ENCODE measurements at regions not wholly inside any gene's neighbourhood (a gene's known extent, or its start where the extent isn't known, plus 50 kb on each side); places are given as distances from the start of the nearest gene placed in this dataset.

- Histone ChIP-seq H3K9me3 (ENCODE audit: control insufficient read depth in 2 of 3, insufficient read depth in 1 of 3, low read length in 3 of 3) (no peaks in the 10 kb centered on the region), H3K27ac (ENCODE audit: low read depth in 2 of 2, low read length in 2 of 2) (no peak overlapping the region), H3K9ac (ENCODE audit: low read length in 3 of 3) (no peak overlapping the region), H3K4me3 (ENCODE audit: low read length in 3 of 3) (no peak overlapping the region), H3K36me3 (ENCODE audit: control insufficient read depth in 2 of 3, insufficient read depth in 3 of 3, low read length in 3 of 3) (no peaks in the 10 kb centered on the region), H3K27me3 (ENCODE audit: control insufficient read depth, insufficient read depth, low read length) (no peaks in the 10 kb centered on the region), H3K4me1 (ENCODE audit: control insufficient read depth in 2 of 3, insufficient read depth in 2 of 3, low read depth in 1 of 3, low read length in 3 of 3) (no peaks in the 10 kb centered on the region)
- no peak for FAIRE-seq
- DNase-seq, result no peak
- intact Hi-C loops (cut with DNase I), result no loop called here
- TF ChIP-seq CTCF (IDR thresholded peaks at IDR 0.05; ENCODE audit: borderline replicate concordance, extremely low read depth, insufficient read depth), result no peak
Measured at GRCh38 chr11:21634491-21634890, 558.4 kb upstream of the ANO5 start.

GRCh38 chr11:21634956-21635355 is 557.9 kb upstream of the ANO5 start:
- DNase-seq, result no peak
- no peaks in the 10 kb centered on the region for H3K27me3 ChIP-seq (ENCODE audit: control insufficient read depth, insufficient read depth, low read length)
- H3K27ac ChIP-seq (ENCODE audit: low read depth in 2 of 2, low read length in 2 of 2), result no peak overlapping the region
- H3K4me1 ChIP-seq (ENCODE audit: control insufficient read depth in 2 of 3, insufficient read depth in 2 of 3, low read depth in 1 of 3, low read length in 3 of 3), result no peaks in the 10 kb centered on the region
- H3K36me3 ChIP-seq (ENCODE audit: control insufficient read depth in 2 of 3, insufficient read depth in 3 of 3, low read length in 3 of 3), result no peaks in the 10 kb centered on the region
- intact Hi-C loops (cut with DNase I), result no loop called here
- no peak overlapping the region for H3K9ac ChIP-seq (ENCODE audit: low read length in 3 of 3)
- no peak for TF ChIP-seq CTCF (IDR thresholded peaks at IDR 0.05; ENCODE audit: borderline replicate concordance, extremely low read depth, insufficient read depth)
- H3K4me3 ChIP-seq (ENCODE audit: low read length in 3 of 3), result no peak overlapping the region
- FAIRE-seq, result no peak
- no peaks in the 10 kb centered on the region for H3K9me3 ChIP-seq (ENCODE audit: control insufficient read depth in 2 of 3, insufficient read depth in 1 of 3, low read length in 3 of 3)

GRCh38 chr11:21635394-21636145 is 557.3 kb upstream of the ANO5 start:
- H3K27ac ChIP-seq (ENCODE audit: low read depth in 2 of 2, low read length in 2 of 2), result no peak overlapping the region
- DNase-seq (no peak), FAIRE-seq (no peak)
- no peak overlapping the region for H3K4me3 ChIP-seq (ENCODE audit: low read length in 3 of 3)
- H3K9ac ChIP-seq (ENCODE audit: low read length in 3 of 3), result no peak overlapping the region
- TF ChIP-seq CTCF (IDR thresholded peaks at IDR 0.05; ENCODE audit: borderline replicate concordance, extremely low read depth, insufficient read depth), result no peak
- H3K4me1 ChIP-seq (ENCODE audit: control insufficient read depth in 2 of 3, insufficient read depth in 2 of 3, low read depth in 1 of 3, low read length in 3 of 3), result no peaks in the 10 kb centered on the region
- no peaks in the 10 kb centered on the region for H3K36me3 ChIP-seq (ENCODE audit: control insufficient read depth in 2 of 3, insufficient read depth in 3 of 3, low read length in 3 of 3)
- H3K27me3 ChIP-seq (ENCODE audit: control insufficient read depth, insufficient read depth, low read length), result no peaks in the 10 kb centered on the region
- intact Hi-C loops (cut with DNase I), result no loop called here
- H3K9me3 ChIP-seq (ENCODE audit: control insufficient read depth in 2 of 3, insufficient read depth in 1 of 3, low read length in 3 of 3), result no peaks in the 10 kb centered on the region

- intact Hi-C loops (cut with DNase I), result no loop called here
- H3K9ac ChIP-seq (ENCODE audit: low read length in 3 of 3), result no peak overlapping the region
- H3K9me3 ChIP-seq (ENCODE audit: control insufficient read depth in 2 of 3, insufficient read depth in 1 of 3, low read length in 3 of 3), result no peaks in the 10 kb centered on the region
- no peak for TF ChIP-seq CTCF (IDR thresholded peaks at IDR 0.05; ENCODE audit: borderline replicate concordance, extremely low read depth, insufficient read depth)
- FAIRE-seq, result no peak
- no peak overlapping the region for H3K4me3 ChIP-seq (ENCODE audit: low read length in 3 of 3)
- H3K36me3 ChIP-seq (ENCODE audit: control insufficient read depth in 2 of 3, insufficient read depth in 3 of 3, low read length in 3 of 3), result no peaks in the 10 kb centered on the region
- no peaks in the 10 kb centered on the region for H3K4me1 ChIP-seq (ENCODE audit: control insufficient read depth in 2 of 3, insufficient read depth in 2 of 3, low read depth in 1 of 3, low read length in 3 of 3)
- H3K27ac ChIP-seq (ENCODE audit: low read depth in 2 of 2, low read length in 2 of 2), result no peak overlapping the region
- H3K27me3 ChIP-seq (ENCODE audit: control insufficient read depth, insufficient read depth, low read length), result no peaks in the 10 kb centered on the region
- no peak for DNase-seq
Measured at GRCh38 chr11:21636561-21636960, 556.3 kb upstream of the ANO5 start.
